ENCODE measurements at regions not wholly inside any gene's neighbourhood (a gene's known extent, or its start where the extent isn't known, plus 50 kb on each side); places are given as distances from the start of the nearest gene placed in this dataset.

DNA sequence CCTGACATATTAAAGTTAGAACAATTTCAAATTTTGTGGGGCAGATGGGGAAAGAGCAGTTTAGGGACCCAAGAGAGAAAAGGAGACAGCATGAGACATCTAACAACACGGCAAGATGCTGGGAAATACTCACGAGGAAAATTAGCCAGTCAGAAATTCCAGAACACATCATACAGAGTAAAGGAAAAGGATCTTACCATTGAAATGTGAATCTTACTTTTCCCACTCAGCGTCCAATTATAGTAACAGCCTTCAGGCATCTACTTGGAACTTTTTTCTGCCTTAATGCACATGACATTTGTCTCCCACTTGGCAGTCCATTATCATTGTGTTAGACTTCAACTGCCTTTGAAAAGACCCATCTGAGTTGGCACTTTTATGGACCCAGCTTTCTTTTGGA is 189.7 kb upstream of the SLC27A6 start:
- TF ChIP-seq, protein P1, sequence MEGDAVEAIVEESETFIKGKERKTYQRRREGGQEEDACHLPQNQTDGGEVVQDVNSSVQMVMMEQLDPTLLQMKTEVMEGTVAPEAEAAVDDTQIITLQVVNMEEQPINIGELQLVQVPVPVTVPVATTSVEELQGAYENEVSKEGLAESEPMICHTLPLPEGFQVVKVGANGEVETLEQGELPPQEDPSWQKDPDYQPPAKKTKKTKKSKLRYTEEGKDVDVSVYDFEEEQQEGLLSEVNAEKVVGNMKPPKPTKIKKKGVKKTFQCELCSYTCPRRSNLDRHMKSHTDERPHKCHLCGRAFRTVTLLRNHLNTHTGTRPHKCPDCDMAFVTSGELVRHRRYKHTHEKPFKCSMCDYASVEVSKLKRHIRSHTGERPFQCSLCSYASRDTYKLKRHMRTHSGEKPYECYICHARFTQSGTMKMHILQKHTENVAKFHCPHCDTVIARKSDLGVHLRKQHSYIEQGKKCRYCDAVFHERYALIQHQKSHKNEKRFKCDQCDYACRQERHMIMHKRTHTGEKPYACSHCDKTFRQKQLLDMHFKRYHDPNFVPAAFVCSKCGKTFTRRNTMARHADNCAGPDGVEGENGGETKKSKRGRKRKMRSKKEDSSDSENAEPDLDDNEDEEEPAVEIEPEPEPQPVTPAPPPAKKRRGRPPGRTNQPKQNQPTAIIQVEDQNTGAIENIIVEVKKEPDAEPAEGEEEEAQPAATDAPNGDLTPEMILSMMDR (IDR thresholded peaks at IDR 0.05): no peak
- TF ChIP-seq POLR2A (IDR thresholded peaks at IDR 0.05): no peak
